Upper lobe of left lung (tissue), 4 donors: ENCODE measurements at regions not wholly inside any gene's neighbourhood (a gene's known extent, or its start where the extent isn't known, plus 50 kb on each side); places are given as distances from the start of the nearest gene placed in this dataset.

ENCODE experiments used
- POLR2A ChIP-seq, 4 donors: fragments of 450-650 bp; IDR thresholded peaks; one replicate each; pipeline ENCODE4 v1.5.1; 2016 to 2017; ENCODE audit warnings: antibody characterized with exemption in 4 of 4, mild to moderate bottlenecking in 2 of 4
- POLR2AphosphoS5 ChIP-seq, 2 donors: sonication (generic); formaldehyde crosslinking; IDR thresholded peaks; one replicate each; pipeline ENCODE4 v1.5.1; 2017; ENCODE audit warnings: antibody characterized with exemption in 2 of 2
- TF ChIP-seq, protein P1 (sequence below), 6 experiments: fragments of 450-650 bp in 4 of 6; fragments of 200-600 bp in 2 of 6; sonication (generic) in 2 of 6; IDR thresholded peaks; one replicate each; pipeline ENCODE4 v1.5.1; 2016 to 2019; ENCODE audit warnings: antibody characterized with exemption in 6 of 6

DNA sequence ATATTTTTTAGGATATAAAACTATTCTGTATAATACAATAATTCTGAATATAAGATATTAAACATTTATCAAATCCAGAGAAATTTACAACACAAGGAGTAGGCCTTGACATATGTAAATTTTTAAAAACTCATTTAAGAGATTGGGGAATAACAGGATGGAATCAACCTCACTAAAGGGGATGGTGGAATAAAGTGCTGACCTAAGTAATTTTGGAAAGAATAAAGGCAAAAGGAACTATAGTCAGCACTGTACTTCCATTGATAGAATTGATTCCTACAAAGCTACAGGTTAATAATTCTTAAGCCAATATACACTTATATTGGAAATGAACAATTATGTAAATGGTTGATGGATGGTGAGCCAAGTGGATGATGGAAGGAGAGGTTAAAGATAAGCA is 549.3 kb downstream of the TBL1XR1 start:
- TF ChIP-seq POLR2A (IDR thresholded peaks at IDR 0.05), result no peak
- TF ChIP-seq, protein P1, sequence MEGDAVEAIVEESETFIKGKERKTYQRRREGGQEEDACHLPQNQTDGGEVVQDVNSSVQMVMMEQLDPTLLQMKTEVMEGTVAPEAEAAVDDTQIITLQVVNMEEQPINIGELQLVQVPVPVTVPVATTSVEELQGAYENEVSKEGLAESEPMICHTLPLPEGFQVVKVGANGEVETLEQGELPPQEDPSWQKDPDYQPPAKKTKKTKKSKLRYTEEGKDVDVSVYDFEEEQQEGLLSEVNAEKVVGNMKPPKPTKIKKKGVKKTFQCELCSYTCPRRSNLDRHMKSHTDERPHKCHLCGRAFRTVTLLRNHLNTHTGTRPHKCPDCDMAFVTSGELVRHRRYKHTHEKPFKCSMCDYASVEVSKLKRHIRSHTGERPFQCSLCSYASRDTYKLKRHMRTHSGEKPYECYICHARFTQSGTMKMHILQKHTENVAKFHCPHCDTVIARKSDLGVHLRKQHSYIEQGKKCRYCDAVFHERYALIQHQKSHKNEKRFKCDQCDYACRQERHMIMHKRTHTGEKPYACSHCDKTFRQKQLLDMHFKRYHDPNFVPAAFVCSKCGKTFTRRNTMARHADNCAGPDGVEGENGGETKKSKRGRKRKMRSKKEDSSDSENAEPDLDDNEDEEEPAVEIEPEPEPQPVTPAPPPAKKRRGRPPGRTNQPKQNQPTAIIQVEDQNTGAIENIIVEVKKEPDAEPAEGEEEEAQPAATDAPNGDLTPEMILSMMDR (IDR thresholded peaks at IDR 0.05), result no peak
- TF ChIP-seq POLR2AphosphoS5 (IDR thresholded peaks at IDR 0.05), result no peak
